GM12878 (cell line): ENCODE measurements at regions not wholly inside any gene's neighbourhood (a gene's known extent, or its start where the extent isn't known, plus 50 kb on each side); places are given as distances from the start of the nearest gene placed in this dataset.

Experiments
- ATAC-seq: fragments of 200-7000 bp; cut with Tn5 transposase; 3 replicates; pipeline ENCODE4 v1.9.1; 2020; ENCODE audit warnings: mild to moderate bottlenecking, moderate library complexity
- BruUV-seq: library from RNA; stranded (reverse); fragments of 400-500 nt; replicated peaks from 2 replicates; lab custom pipeline; 2021; lab: Mats Ljungman, UMichigan
- CTCF ChIA-PET: fragments of 300-600 bp; sonication (Branson Sonifier 250); formaldehyde crosslinking; extraction: SDS; loops from one replicate; lab custom pipeline; 2021; ENCODE audit warnings: inconsistent platforms; lab: Yijun Ruan, JAX
- POLR2A ChIA-PET: fragments of 350-600 bp; formaldehyde crosslinking; extraction: SDS; loops from one replicate; lab custom pipeline; 2021; ENCODE audit warnings: inconsistent platforms; lab: Charles Lee
- RAD21 ChIA-PET: fragments of 300-600 bp; sonication (Branson Sonifier 250); formaldehyde crosslinking; loops from one replicate; lab custom pipeline; 2023; ENCODE audit warnings: antibody characterized with exemption; ENCODE audit not compliant: unreplicated experiment; lab: Charles Lee
- SMC1A ChIA-PET: fragments of 300-600 bp; sonication (Branson Sonifier 250); formaldehyde crosslinking; loops from one replicate; lab custom pipeline; 2023; ENCODE audit not compliant: unreplicated experiment, uncharacterized antibody; lab: Charles Lee
- DNase-seq: peaks from one replicate; pipeline ENCODE4 v3.0.0-alpha.2; 2011; ENCODE audit warnings: low read depth, low spot score
- FAIRE-seq: peaks from 3 replicates; lab custom pipeline; 2011; peaks lifted over from hg19 to GRCh38; lab: Jason Lieb, UNC
- H2AFZ ChIP-seq: 2 replicates; pipeline ENCODE4 v1.6.0; 2011; ENCODE audit warnings: low read depth, low read length, control low read depth; ENCODE audit not compliant: control insufficient read depth
- H3K27ac ChIP-seq: 2 replicates; pipeline ENCODE4 v1.5.1; 2011; ENCODE audit warnings: control low read depth; ENCODE audit not compliant: control insufficient read depth, insufficient read depth
- H3K27me3 ChIP-seq, 2 experiments: replicated peaks in 1 of 2; 2 replicates each; pipeline versions ENCODE4 v1.6.0 to v1.6.1; 2011; ENCODE audit warnings: low read length in 1 of 2; ENCODE audit not compliant: control insufficient read depth in 2 of 2, insufficient read depth in 2 of 2
- H3K36me3 ChIP-seq, 2 experiments: 2 replicates each; pipeline ENCODE4 v1.5.1; 2011; ENCODE audit warnings: low read length in 1 of 2; ENCODE audit not compliant: control insufficient read depth in 2 of 2, insufficient read depth in 2 of 2
- H3K4me1 ChIP-seq: 2 replicates; pipeline ENCODE4 v1.6.1; 2011; ENCODE audit warnings: mild to moderate bottlenecking, low read length, moderate library complexity, mixed read lengths; ENCODE audit not compliant: control insufficient read depth, insufficient read depth
- H3K4me2 ChIP-seq: 2 replicates; pipeline ENCODE4 v1.6.0; 2011; ENCODE audit warnings: control low read depth; ENCODE audit not compliant: control insufficient read depth, insufficient read depth
- H3K4me3 ChIP-seq: fragments of 200-600 bp; sonication (generic); 2 replicates; pipeline ENCODE4 v1.5.1; 2016
- H3K79me2 ChIP-seq: 2 replicates; pipeline ENCODE4 v1.6.0; 2011; ENCODE audit warnings: low read length; ENCODE audit not compliant: control insufficient read depth, insufficient read depth
- H3K9ac ChIP-seq: 2 replicates; pipeline ENCODE4 v1.8.0; 2011; ENCODE audit warnings: low read length, control low read depth, mixed read lengths; ENCODE audit not compliant: control insufficient read depth, insufficient read depth
- H3K9me3 ChIP-seq: replicated peaks from 3 replicates; pipeline ENCODE4 v1.5.1; 2011; ENCODE audit warnings: mild to moderate bottlenecking, low read length; ENCODE audit not compliant: control insufficient read depth, insufficient read depth
- H4K20me1 ChIP-seq: 2 replicates; pipeline ENCODE4 v1.6.0; 2011; ENCODE audit not compliant: control insufficient read depth, insufficient read depth
- ASH2L ChIP-seq: fragments of 300-600, 200-600 bp; sonication (generic); IDR thresholded peaks from 2 replicates; pipeline ENCODE4 v1.6.1; 2017; ENCODE audit warnings: low read depth, mild to moderate bottlenecking, borderline replicate concordance
- BCL3 ChIP-seq: IDR thresholded peaks from 2 replicates; pipeline ENCODE4 v1.6.1; 2011; ENCODE audit warnings: borderline replicate concordance, low read depth, mild to moderate bottlenecking, moderate library complexity, low read length; ENCODE audit not compliant: insufficient read depth, poor library complexity, severe bottlenecking
- CREM ChIP-seq: IDR thresholded peaks from 2 replicates; pipeline ENCODE4 v1.6.1; 2014; ENCODE audit warnings: antibody characterized with exemption, low read depth
- GATAD2B ChIP-seq: fragments of 450-650 bp; conservative IDR thresholded peaks from 2 replicates; pipeline ENCODE4 v1.6.1; 2017; ENCODE audit warnings: low read depth, mild to moderate bottlenecking, moderate library complexity
- HCFC1 ChIP-seq: fragments of 150-350 bp; IDR thresholded peaks from 2 replicates; pipeline ENCODE4 v1.6.1; 2014; ENCODE audit warnings: low read length
- KDM1A ChIP-seq: fragments of 200-600 bp; sonication (generic); IDR thresholded peaks from 2 replicates; pipeline ENCODE4 v1.6.1; 2016; ENCODE audit warnings: borderline replicate concordance
- MTA2 ChIP-seq: fragments of 450-650 bp; IDR thresholded peaks from 2 replicates; pipeline ENCODE4 v1.6.1; 2016; ENCODE audit warnings: low read depth, mild to moderate bottlenecking, moderate library complexity
- NR2C1 ChIP-seq: fragments of 450-650 bp; IDR thresholded peaks from 2 replicates; pipeline ENCODE4 v1.6.1; 2017; ENCODE audit warnings: antibody characterized with exemption, mild to moderate bottlenecking, moderate library complexity
- RCOR1 ChIP-seq: conservative IDR thresholded peaks from 2 replicates; pipeline ENCODE4 v1.6.1; 2012; ENCODE audit warnings: low read depth, low read length, improper control_type of control experiment
- RELA ChIP-seq: fragments of 450-650 bp; IDR thresholded peaks from 2 replicates; pipeline ENCODE4 v1.8.0; 2014; ENCODE audit warnings: borderline replicate concordance; ENCODE audit not compliant: partially characterized antibody
- RELB ChIP-seq: fragments of 450-650 bp; IDR thresholded peaks from 2 replicates; pipeline ENCODE4 v1.6.1; 2017; ENCODE audit warnings: low read depth, mild to moderate bottlenecking, moderate library complexity
- SPI1 ChIP-seq: IDR thresholded peaks from 2 replicates; pipeline ENCODE4 v1.6.1; 2011; ENCODE audit warnings: low read depth, mild to moderate bottlenecking, low read length, moderate library complexity, borderline replicate concordance; ENCODE audit not compliant: insufficient read depth
- SRF ChIP-seq, 2 experiments: IDR thresholded peaks; 2 replicates each; pipeline ENCODE4 v1.6.1; 2011; ENCODE audit warnings: low read depth in 2 of 2, low read length in 2 of 2, mild to moderate bottlenecking in 1 of 2, moderate library complexity in 1 of 2
- STAT3 ChIP-seq: IDR thresholded peaks from 2 replicates; pipeline ENCODE4 v1.6.1; 2011; ENCODE audit warnings: low read depth, low read length, improper control_type of control experiment
- ZNF274 ChIP-seq: IDR thresholded peaks from one replicate; pipeline ENCODE4 v1.8.0; 2011; ENCODE audit not compliant: insufficient read length, insufficient read depth
- ZNF592 ChIP-seq: fragments of 450-650 bp; IDR thresholded peaks from 2 replicates; pipeline ENCODE4 v1.6.1; 2017; ENCODE audit warnings: mild to moderate bottlenecking, moderate library complexity
- ZSCAN29 ChIP-seq: fragments of 450-650 bp; IDR thresholded peaks from 2 replicates; pipeline ENCODE4 v1.6.1; 2017; ENCODE audit warnings: mild to moderate bottlenecking, moderate library complexity
- WGBS: methylation state at CpG from one replicate; pipeline ENCODE4 v1.1.6; 2016; ENCODE audit warnings: low lambda C conversion rate; ENCODE audit not compliant: insufficient replicate concordance, insufficient coverage; ENCODE audit errors: missing lambda C conversion rate; 5-methylcytosine and 5-hydroxymethylcytosine counted together
- in situ Hi-C: fragments of 300-500 bp; cut with MboI; formaldehyde crosslinking; loops from 9 replicates; pipeline ENCODE4 v1.14.3; 2018; ENCODE audit warnings: mixed read lengths
- intact Hi-C: fragments of 100-400 bp; cut with micrococcal nuclease; formaldehyde crosslinking; loops from one replicate; pipeline ENCODE4 v1.14.2; 2022; ENCODE audit not compliant: unreplicated experiment

- in situ Hi-C loops, result no loop called here
- no peak overlapping the region for H3K27ac ChIP-seq
- H2AFZ ChIP-seq, result no peak overlapping the region
- FAIRE-seq, result no peak
- ChIA-PET POLR2A (no interaction called here), SMC1A (interaction anchor here (1.1 to 1.4 kb wide), 2 partner anchors 10 to 238 kb away, joined by 3 read pairs; no protein-coding TSS in a partner anchor), RAD21 (interaction anchor here (1.4 kb wide), 1 partner anchor 236 kb away, joined by 3 read pairs; no protein-coding TSS in a partner anchor), CTCF (interaction anchor here (0.5 to 3.0 kb wide), 5 partner anchors 17 to 237 kb away, joined by 3 to 19 read pairs (median 3); no protein-coding TSS in a partner anchor)
- no peak for DNase-seq
- intact Hi-C loops, result no loop called here
- no peak overlapping the region for H3K4me2 ChIP-seq
- no peaks in the 10 kb centered on the region for H3K27me3 ChIP-seq
- H3K9me3 ChIP-seq, result no peaks in the 10 kb centered on the region
- H3K4me3 ChIP-seq, result no peak overlapping the region
- no peaks in the 10 kb centered on the region for H3K4me1 ChIP-seq
- no peaks in the 10 kb centered on the region for H3K79me2 ChIP-seq
- H3K36me3 ChIP-seq, result no peaks in the 10 kb centered on the region
- H4K20me1 ChIP-seq, result no peaks in the 10 kb centered on the region
- ATAC-seq, result no peak
- no peak overlapping the region for H3K9ac ChIP-seq
- whole genome bisulfite sequencing, result 35% methylated on average over 10 of the region's 10 CpGs
- BruUV-seq, result no TSS peak
- TF ChIP-seq CREM (no peak), GATAD2B (no peak), RCOR1 (no peak), SPI1 (no peak), ZSCAN29 (no peak), RELA (no peak), ASH2L (no peak), HCFC1 (no peak), RELB (no peak), KDM1A (no peak), SRF (IDR thresholded peaks at IDR 0.05; ENCODE audit: low read depth in 2 of 2, low read length in 2 of 2) (no peak), ZNF592 (no peak), ZNF274 (no peak), NR2C1 (no peak), STAT3 (no peak), MTA2 (no peak), BCL3 (no peak)
Measured at GRCh38 chr18:34075963-34076860, 148.5 kb downstream of the NOL4 start.
